ENCODE measurements at regions not wholly inside any gene's neighbourhood (a gene's known extent, or its start where the extent isn't known, plus 50 kb on each side); places are given as distances from the start of the nearest gene placed in this dataset.

DNA sequence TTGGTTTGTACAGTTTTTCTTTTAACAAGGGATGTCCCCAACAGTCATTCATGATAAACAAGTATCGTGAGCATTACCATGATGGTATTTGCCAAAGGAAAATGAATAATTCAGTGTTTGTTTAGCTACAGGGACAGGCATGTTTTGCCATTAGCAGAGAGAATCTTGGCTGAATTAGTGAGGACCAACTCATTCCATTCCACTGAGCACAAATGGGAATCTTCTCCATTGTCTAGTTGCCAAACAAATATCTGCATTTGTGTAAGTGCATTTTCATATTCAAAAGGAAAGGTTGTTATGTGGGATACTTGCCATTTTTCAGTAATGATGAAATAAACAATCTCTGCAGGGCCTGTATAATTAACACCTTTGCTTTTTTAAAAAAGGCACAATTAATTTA is 1762.6 kb downstream of the RPA4 start:
- DNase-seq: no peak

DNA sequence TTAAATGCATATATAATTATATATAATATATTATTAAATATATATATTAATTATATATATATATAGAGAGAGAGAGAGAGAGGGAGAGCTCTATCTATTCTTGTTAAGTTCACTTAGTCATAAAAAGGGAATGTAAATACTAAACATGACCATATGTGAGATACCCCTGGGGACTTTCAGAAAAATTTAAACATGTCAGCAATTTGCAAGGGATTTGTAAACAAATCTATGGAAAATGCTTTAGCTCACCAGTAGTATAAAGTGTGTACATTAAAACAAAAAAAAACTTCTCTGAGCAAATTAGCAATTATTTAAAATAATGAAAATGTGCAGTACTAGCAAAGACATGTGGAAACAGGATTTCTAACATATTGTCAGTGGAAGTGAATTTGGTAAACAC is 1755.5 kb downstream of the PCDH19 start:
- no peak for DNase-seq

All from right hindlimb (tissue), 1 donor.